RPMI8226 (cell line): ENCODE measurements at regions not wholly inside any gene's neighbourhood (a gene's known extent, or its start where the extent isn't known, plus 50 kb on each side); places are given as distances from the start of the nearest gene placed in this dataset.
A peak's percentile ranks its signal among the peaks of the same experiment; 100 is the strongest.
"Not testable (repeated sequence)": the region's sequence is repeated elsewhere in the genome, so short reads cannot be mapped to it uniquely, and the experiment has no call there.

Source experiments
- DNase-seq: peaks from one replicate; pipeline ENCODE4 v3.0.0-alpha.2; 2015

DNA sequence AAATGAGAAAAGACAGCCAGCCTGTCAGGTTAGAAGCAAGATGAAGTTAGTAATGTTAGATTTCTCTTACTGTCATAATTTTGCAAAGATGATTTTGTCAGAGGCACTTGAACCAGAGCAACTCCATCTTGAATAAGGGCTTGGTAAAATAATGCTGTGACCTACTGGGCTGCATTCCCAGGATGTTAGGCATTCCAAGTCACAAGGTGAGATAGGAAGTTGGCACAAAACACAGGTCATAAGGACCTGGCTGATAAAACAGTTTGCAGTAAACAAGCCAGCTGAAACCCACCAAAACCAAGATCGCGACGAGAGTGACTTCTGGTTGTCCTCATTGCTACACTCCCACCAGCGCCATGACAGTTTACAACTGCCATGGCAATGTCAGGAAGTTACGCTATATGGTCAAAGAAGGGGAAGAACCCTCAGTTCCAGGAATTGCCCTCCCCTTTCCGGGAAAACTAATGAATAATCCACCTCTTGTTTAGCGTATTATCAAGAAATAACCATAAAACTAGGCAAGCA is 1313.5 kb upstream of the TMEM132C start:
- no peak for DNase-seq

DNA sequence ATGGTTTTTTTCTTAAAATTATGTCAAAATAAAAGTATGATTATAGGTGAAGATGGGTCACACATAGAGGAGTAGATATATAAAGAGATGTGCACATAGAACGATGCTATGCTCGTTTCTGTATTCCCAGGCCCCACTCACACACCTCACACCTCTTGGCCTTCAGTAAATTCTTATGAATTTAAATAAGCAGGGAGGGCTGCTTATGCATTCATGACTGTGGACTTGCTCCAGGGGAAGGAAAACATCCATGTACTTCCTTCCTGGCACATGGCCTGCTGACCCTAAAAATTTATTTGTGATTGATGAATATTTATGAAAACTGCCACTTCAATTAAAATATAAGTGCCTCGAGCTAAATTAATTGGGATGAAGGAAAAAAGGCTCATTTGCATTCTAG is 1306.7 kb upstream of the TMEM132C start:
- DNase-seq = no peak

DNA sequence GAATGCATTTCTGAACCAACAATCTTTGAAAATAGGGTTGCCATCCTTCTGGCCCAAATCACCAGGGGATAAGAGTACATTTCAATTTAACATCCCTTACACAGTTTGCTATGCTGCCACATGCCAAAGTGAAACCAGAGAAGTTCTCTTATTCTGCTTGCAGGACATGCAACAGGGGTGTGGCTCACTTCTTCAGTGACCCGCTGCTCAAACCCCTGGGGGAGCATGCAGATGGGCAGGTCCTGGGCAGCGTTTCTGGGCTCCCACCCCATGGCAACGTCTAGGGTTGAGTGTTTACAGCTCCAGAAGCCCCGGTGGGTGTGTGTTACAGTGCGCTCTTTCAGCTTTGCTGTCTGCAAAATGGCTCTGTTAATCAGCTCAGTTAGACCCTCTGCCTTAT is 1306.3 kb upstream of the TMEM132C start:
- no peak for DNase-seq

DNA sequence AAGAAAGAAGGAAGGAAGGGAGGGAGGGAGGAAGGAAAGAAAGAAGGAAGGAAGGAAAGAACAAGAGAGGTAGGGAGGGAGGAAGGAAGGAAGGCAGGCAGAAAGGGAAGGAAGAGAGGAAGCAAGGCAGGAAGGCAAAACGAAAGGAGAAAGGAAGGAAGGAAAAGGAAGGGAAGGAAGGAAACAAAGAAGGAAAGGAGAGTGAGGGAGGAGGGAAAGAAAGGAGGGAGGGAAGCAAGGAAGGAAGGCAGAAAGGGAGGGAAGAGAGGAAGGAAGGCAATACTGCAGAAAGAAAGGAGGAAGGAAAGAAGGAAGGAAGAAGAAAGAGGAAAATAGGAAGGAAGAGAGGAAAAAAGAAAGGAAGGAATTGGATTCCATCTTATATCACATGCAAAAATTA is 1303.1 kb upstream of the TMEM132C start:
- no peak for DNase-seq

DNA sequence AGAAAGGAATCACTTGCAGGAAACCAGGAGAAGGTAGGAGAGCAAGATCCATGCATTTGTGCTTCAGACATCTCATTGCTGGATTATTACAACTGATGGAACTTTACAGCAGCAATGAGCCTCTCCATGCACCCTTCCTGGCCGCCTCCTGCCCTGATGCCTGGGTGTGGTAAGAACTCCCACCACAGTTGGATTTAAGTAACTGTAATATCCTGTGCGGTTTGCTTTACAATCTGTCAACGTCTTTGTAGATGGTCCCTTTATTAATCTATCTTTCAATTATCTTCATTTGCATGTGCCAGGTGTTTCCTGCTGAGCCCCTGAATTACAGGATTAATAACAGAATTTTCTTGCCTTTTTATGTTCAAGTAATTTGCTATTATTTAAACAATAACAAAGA is 1300.5 kb upstream of the TMEM132C start:
- no peak for DNase-seq

DNA sequence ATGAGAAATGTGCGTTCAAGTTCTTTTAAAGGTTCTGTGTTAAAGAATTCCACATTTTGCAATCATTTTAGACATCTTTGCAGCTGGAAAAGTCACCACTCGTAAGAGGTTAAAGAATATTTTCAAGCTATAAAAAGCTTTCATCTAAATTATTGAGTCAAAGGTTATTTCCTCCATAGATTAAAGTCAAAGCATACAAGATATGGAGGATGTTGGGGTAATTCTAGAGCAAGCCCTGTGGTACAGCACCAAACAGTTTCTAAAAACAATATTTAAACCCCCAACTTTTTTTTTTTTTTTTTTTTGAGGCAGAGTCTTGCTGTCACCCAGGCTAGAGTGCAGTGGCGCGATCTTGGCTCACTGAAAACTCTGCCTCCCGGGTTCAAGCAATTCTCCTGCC is 1299.8 kb upstream of the TMEM132C start:
- DNase-seq = no peak

DNA sequence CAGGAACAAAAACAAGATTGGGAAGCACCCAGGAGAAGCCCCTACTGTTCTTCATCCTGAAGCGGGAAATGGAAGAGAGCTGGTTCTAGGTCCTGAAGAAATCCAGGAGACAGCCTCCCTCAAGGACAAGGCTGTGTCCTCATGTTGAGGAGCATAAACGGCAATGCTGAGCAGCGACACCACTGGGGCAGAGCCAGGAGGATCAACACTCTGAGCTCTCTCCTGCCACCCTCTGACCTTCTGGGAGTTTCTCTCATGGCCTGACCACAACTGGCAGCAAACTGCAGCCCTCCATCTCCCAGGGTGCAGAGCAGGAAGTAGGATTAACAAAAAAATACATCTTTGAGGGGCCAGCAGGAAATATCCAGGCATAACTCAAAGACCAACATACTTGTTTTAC is 1292.2 kb upstream of the TMEM132C start:
- DNase-seq = peak; percentile 11

DNA sequence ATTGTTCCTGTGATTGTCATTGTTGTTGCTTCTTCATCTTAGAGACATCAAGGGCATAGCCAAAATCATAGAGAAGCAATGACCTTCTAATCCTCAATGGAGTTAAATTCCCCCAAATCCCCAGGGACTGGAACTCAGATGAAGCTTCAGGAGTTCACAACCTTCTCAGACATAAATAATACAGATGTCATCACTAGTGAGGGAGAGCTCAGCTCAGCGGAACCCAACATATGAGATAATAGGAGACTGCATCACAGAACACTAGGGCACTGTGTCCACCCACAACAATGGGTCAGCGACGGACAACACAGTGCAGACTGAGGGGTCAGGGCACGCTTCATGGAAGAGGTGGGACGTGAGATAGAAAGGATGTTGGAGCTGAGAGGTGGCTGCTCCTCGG is 1290.4 kb upstream of the TMEM132C start:
- no peak for DNase-seq

DNA sequence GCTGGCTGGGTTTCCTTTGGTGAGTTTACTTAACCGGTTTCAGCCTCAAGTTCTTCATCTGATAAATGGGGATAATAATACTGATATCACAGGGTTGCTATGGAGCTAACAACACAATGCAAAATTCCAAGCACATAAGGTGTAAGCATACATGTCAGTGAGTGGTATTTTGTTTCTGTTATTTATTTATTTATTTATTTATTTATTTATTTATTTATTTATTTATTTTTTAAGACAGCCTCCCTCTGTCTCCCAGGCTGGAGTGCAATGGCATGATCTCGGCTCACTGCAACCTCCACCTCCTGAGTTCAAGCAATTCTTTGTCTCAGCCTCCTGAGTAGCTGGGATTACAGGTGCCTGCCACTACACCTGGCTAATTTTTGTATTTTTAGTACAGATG is 1287.4 kb upstream of the TMEM132C start:
- DNase-seq = not testable (repeated sequence)

DNA sequence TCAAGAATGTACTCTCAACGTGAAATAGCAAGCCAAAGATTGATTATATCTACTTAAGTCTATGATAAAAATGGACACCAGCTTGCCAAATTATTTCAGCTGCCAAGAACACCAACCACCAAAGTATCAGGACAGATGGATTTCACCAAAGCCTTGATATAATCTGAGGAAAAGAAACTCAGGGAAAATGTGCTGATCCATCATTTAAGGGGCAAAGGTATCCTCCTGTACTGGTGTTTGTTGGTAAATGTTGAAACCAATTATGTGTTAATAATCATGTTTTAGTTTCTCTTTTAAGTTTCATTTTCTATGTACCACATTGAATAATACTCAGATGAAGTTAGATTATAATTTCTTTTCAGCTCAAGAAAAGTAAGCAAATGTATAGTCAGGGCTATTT is 1284.3 kb upstream of the TMEM132C start:
- DNase-seq = no peak

DNA sequence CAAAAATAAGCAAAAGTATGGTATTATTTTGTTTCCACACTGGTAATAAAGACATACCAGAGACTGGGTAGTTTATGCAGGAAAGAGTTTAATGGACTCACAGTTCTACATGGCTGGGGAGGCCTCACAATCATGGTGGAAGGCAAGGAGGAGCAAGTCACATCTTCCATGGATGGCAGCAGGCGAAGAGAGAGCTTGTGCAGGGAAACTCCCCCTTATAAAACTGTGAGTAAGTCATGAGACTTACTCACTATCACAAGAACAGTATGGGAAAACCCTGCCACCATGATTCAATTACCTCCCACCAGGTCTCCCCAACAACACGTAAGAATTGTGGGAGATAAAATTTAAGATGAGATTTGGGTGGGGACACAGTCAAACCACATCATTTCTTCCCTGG is 1283.2 kb upstream of the TMEM132C start:
- not testable (repeated sequence) for DNase-seq

DNA sequence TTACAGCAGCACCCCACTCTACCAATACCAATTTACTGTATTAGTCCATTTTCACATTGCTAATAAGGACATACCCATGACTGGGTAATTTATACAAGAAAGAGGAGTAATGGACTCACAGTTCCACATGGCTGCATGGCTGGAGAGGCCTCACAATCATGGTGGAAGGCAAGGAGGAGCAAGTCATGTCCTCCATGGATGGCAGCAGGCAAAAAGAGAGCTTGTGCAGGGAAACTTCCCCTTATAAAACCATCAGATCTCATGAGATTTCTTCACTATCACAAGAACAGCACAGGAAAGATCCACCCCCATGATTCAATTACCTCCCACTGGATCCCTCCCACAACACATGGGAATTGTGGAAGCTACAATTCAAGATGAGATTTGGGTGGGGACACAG is 1281.3 kb upstream of the TMEM132C start:
- DNase-seq = not testable (repeated sequence)

DNA sequence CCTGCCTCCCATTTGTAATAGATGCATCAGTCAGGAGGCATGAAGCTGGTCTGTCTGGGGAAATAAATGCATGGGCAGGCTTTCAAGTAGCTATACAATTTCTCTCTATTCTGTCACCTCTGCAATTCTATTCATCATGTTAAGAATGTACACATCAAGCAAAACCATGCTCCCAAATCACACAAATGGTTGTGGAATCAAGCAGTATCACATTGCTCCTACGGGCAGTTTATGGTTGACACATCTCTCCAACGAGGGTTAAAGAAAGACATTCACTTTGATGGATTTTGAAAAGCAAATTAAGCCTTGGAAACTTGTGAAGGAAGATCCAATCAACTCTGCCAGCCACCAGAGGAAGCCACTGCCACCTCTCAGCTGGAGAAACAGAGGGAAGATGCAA is 1277.4 kb upstream of the TMEM132C start:
- no peak for DNase-seq

DNA sequence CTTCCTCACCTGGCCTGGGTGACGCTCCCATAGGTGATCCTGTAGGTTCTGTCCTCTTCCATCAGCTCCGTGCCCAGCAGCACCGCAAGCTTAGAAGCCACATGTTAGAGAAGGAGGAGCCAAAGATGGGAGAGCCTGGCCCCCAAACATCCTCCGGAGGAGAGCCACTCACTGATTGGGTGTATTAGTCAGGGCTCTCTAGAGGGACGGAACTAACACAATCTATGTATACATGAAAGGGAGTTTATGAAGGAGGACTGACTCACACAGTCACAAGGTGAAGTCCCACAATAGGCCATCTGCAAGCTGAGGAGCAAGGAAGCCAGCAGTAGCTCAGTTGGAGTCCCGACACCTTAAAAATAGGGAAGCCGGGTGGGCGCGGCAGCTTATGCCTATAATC is 1273.1 kb upstream of the TMEM132C start:
- DNase-seq = no peak

DNA sequence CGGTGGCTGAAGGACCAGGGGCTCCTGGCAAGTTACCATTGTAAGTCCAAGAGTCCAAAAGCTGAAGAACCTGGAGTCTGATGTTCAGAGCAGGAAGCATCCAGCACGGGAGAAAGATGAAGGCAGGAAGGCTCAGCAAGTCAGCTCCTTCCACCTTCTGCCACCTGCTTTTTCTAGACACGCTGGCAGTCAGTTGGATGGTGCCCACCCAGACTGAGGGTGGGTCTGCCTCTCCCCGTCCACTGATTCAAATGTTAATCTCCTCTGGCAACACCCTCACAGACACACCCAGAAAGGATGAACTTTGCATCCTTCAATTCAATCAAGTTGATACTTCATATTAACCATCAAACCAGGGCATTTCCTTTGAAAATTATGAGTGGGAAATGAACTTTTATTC is 1272.4 kb upstream of the TMEM132C start:
- DNase-seq = no peak

DNA sequence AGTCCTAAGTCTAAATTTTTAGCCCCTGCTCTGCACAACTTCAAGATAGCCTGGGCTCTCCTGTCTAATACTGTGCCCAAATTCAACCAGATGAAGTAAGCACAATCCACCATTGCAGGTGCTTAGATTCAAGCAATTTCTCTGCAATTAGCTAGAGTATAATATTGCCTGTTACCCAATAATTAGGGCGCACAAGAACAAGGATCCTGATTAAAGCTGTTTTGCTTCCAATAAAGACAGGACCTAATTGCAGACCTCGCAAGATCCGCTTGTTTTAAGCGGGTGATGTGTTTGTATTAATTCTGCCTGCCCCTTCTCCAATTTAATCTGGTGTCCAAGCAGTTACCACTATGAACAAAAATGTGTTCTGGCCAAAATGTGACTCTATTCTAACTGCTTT is 1268.9 kb upstream of the TMEM132C start:
- no peak for DNase-seq

DNA sequence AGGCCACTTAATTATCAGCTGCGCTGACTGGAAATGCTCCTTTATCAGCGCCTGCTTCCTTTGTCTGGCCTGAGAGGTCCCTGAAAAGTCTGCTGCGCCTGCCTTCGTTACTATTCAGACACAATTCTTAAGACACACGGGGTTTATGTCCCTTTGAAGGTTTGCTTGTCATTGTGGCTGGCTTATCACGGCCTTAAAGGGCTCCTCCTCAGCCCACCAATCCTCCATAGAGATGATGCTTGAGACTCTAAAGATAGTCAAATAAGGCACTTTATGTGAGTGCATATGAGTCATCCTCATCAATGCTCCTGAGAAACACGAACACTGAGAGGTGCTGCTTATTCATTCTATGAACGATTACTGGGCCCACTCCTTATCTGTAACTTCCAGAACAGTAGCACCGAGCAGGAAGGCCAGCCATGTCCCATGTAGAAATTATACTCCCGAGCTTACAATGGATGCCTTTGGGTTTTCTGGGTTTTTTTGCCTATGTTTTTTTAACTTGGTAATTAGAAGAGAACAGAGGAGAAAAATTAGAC is 1268.2 kb upstream of the TMEM132C start:
- DNase-seq = no peak

DNA sequence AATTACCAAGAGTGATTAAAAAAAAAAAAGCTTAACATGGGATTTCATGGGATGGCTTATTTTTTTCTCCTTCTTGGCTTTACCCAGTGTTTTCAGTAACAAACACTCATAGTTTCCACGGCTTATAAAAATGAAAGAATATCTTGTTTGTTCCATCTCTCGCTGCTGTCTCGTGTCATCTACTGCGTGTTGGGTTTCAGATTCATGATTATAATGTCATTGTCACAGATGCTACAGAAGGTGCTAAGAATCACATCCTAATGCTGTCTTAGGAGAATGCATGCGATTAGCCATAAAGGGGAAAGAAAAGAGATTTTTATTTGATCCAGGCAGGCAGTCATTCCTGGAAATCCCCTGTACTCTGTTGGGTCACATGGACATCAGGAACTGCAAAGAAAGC is 1267.6 kb upstream of the TMEM132C start:
- no peak for DNase-seq

DNA sequence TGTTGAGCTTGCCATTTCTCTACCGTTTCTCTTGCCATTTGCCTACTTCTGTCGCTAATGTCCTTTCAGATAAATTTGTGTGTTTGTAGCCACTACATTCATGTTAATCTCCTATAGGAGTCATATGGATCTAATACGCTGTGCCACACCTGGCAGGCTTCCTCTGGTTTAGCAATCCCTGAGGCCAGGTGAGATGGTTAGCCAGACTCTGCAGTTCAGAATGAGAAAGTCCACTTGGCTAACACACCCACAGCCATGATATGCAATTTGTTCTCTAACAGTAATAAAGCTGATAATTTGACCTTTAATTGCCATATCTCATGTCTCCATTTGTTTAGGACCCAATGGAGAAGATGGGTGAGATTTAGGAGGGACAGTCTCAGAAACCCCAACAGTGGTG is 1261.6 kb upstream of the TMEM132C start:
- DNase-seq = no peak

DNA sequence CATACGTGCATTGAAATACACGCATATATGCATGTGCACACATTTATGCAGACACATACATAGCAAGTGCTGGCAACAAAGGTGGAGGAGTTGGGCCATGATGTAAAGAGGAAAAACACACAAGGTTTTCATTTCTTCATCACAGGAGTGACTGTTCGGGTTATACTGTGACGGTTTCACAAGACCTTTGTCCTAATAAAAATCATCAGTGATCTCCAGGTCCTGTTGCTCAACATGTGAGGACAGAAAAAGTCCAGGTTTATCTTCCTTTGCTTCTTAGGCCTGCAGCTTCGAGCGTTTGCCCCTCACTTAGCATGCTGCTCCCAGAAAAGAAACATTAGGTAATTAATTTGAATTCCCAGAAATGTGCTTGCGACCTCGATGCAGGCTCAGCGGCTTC is 1260.0 kb upstream of the TMEM132C start:
- no peak for DNase-seq

DNA sequence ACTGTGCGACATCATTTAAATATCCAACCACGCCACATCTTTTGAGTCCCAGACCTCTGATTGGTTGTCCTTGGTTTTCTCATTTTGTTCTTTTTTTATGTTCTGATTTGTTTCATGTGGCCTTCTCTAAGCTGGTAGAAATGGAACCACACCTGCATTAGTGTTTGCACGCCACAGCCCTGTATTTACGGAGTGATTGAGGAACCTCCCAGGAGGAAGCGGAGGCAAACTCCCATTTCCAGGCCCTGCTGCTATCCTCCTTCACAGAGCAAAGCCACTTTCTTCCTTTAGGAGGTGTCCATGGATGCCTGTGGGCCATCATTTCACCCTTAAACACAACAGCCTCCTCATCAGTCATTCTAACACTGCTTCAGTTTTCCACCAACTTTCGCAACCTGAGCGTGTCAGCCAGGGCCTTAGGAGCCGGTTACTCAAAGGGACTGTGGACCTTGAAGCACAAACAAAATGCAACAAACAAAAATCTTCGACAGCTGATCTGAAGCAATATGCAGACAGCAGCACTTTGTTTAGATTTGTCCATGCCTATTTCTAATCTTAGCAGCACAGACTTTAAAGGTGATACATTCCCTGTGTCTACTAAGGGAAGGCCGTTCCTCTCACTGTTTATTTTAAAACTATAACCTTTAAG is 1258.1 kb upstream of the TMEM132C start:
- DNase-seq = no peak

DNA sequence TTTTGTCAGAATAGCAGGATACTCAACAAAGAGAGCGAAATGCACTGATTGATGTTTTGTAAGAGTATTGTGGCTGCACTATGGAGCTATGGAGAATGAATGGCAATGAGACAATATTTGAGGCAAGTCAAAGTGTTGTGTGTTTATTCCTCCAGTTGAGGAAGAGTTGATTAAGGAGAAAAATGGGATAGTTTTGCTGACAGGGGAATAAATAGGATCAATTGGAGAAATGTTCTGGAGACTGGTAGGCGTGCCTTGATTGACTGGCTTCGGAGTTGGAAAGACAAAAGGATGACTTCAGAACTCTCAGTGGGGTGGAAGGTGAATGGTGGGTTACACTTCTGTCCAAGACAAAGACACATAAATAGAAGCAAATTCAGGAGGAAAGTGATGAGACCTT is 1254.9 kb upstream of the TMEM132C start:
- no peak for DNase-seq

DNA sequence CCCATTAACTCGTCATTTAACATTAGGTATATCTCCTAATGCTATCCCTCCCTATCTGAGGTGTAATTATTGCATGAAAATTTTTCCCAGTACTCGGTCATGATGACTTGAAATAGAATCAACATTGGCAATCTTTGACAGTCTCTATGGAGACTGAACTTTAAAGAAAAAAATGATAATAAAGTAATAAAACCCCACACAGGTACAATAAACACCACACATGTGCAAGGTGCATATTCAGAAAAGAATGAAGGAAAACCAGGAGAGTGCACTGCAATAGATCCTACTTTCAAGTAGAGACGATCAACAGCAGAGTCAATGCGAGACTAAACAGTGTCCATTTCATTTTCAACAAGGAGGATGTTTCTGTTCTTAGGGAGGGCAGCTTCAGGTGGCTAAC is 1253.8 kb upstream of the TMEM132C start:
- no peak for DNase-seq

DNA sequence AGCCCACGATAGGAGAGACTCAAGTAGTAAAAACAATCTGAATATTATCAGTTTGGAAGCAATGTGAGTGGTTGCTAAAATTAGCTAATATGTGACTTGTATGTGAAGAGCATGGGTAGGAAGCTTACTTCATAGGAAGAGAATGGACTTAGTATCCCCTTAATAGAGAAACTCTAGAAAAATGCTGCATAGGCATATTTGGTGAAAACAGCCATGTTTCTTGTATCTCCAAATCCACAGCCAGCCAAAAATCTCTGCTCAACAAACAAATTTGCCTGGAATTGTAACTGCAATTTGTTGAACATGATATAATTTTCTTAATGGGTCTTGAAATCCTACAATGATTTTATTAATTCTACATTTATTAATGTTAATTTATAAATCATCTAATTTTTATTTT is 1252.9 kb upstream of the TMEM132C start:
- DNase-seq = no peak

DNA sequence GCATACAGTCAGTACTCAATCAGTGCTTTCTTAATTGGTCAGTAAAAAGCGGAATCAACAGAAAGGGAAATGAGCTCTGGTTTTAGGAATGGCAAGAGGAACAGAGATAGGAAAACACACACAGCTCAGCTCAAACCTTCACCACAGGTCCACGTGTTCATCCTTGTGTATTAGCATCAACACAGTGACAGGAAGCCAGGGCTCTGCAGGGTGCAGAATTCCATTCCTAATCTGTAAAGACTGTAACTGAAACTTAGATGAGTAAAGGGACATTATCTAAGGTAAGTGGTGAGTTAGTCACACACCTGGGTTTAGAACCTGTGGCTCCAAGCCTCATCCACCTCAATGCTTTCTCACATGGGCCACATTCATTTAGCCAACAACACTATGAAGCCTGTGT is 1242.2 kb upstream of the TMEM132C start:
- no peak for DNase-seq
